ENCODE measurements at regions not wholly inside any gene's neighbourhood (a gene's known extent, or its start where the extent isn't known, plus 50 kb on each side); places are given as distances from the start of the nearest gene placed in this dataset.

GRCh38 chr4:155522201-155522600 lies 144.4 kb upstream of the GUCY1A1 start:
- H3K27ac ChIP-seq: no peak overlapping the region
- peaks cover 0 to 5% (median 0%) of the 10 kb centered on the region in 6 donors for H3K4me1 ChIP-seq
- no peak overlapping the region for H3K4me3 ChIP-seq
- TF ChIP-seq POLR2A (IDR thresholded peaks at IDR 0.05): no peak
- no peaks in the 10 kb centered on the region for H3K27me3 ChIP-seq (replicated peaks in 1 of 7)
- WGBS, 5 donors: 79 to 98% (median 86%) methylated on average over 2 of the region's 2 CpGs
- no peaks in the 10 kb centered on the region for H3K36me3 ChIP-seq
- intact Hi-C loops (cut with DNase I; ENCODE audit: low total_unique reads): no loop called here
- peaks cover 0 to 21% (median 8%) of the 10 kb centered on the region in 8 donors for H3K9me3 ChIP-seq
- no peak for DNase-seq

GRCh38 chr4:155521382-155521781 lies 144.6 kb upstream of the MAP9 start:
- Histone ChIP-seq H3K4me3 (no peak overlapping the region), H3K27ac (no peak overlapping the region), H3K27me3 (replicated peaks in 1 of 7) (no peaks in the 10 kb centered on the region), H3K36me3 (no peaks in the 10 kb centered on the region), H3K4me1 (peaks cover 0 to 5% (median 0%) of the 10 kb centered on the region in 6 donors), H3K9me3 (peaks cover 0 to 21% (median 8%) of the 10 kb centered on the region in 8 donors)
- intact Hi-C loops (cut with DNase I; ENCODE audit: low total_unique reads): no loop called here
- TF ChIP-seq POLR2AphosphoS5 (IDR thresholded peaks at IDR 0.05) (no peak), POLR2A (IDR thresholded peaks at IDR 0.05) (no peak), CTCF (IDR thresholded peaks at IDR 0.05 in 8 of 11, conservative IDR thresholded peaks at IDR 0.05 in 3 of 11) (no peak)
- 68 to 79% (median 75%) methylated on average over 7 of the region's 7 CpGs for WGBS, 5 donors
- no peak for DNase-seq

- no peak overlapping the region for H3K27ac ChIP-seq
- no peaks in the 10 kb centered on the region for H3K36me3 ChIP-seq
- DNase-seq: no peak
- no peak for TF ChIP-seq POLR2A (IDR thresholded peaks at IDR 0.05)
- no peak for TF ChIP-seq CTCF (IDR thresholded peaks at IDR 0.05 in 8 of 11, conservative IDR thresholded peaks at IDR 0.05 in 3 of 11)
- no peak for TF ChIP-seq POLR2AphosphoS5 (IDR thresholded peaks at IDR 0.05)
- no peaks in the 10 kb centered on the region for H3K27me3 ChIP-seq (replicated peaks in 1 of 7)
- intact Hi-C loops (cut with DNase I; ENCODE audit: low total_unique reads): no loop called here
- H3K9me3 ChIP-seq: peaks cover 0 to 3% (median 0%) of the 10 kb centered on the region in 8 donors
- no peak overlapping the region for H3K4me3 ChIP-seq
- H3K4me1 ChIP-seq: no peaks in the 10 kb centered on the region
- WGBS, 5 donors: 64 to 74% (median 72%) methylated on average over 3 of the region's 3 CpGs
These were observed 138.8 kb upstream of the MAP9 start for GRCh38 chr4:155515444-155516075.

- 83 to 90% (median 86%) methylated on average over 2 of the region's 2 CpGs for WGBS, 5 donors
- Histone ChIP-seq H3K27ac (no peak overlapping the region), H3K27me3 (replicated peaks in 1 of 7) (no peaks in the 10 kb centered on the region), H3K4me1 (no peaks in the 10 kb centered on the region), H3K36me3 (no peaks in the 10 kb centered on the region), H3K9me3 (no peaks in the 10 kb centered on the region), H3K4me3 (no peak overlapping the region)
- TF ChIP-seq CTCF (IDR thresholded peaks at IDR 0.05 in 8 of 11, conservative IDR thresholded peaks at IDR 0.05 in 3 of 11) (no peak), POLR2AphosphoS5 (IDR thresholded peaks at IDR 0.05) (no peak), POLR2A (IDR thresholded peaks at IDR 0.05) (no peak)
- intact Hi-C loops (cut with DNase I; ENCODE audit: low total_unique reads): no loop called here
- no peak for DNase-seq
These were observed 137.9 kb upstream of the MAP9 start for GRCh38 chr4:155514628-155515027.

All from spleen (tissue), 11 donors.